ENCODE measurements at regions not wholly inside any gene's neighbourhood (a gene's known extent, or its start where the extent isn't known, plus 50 kb on each side); places are given as distances from the start of the nearest gene placed in this dataset.

- TF ChIP-seq, protein P1, sequence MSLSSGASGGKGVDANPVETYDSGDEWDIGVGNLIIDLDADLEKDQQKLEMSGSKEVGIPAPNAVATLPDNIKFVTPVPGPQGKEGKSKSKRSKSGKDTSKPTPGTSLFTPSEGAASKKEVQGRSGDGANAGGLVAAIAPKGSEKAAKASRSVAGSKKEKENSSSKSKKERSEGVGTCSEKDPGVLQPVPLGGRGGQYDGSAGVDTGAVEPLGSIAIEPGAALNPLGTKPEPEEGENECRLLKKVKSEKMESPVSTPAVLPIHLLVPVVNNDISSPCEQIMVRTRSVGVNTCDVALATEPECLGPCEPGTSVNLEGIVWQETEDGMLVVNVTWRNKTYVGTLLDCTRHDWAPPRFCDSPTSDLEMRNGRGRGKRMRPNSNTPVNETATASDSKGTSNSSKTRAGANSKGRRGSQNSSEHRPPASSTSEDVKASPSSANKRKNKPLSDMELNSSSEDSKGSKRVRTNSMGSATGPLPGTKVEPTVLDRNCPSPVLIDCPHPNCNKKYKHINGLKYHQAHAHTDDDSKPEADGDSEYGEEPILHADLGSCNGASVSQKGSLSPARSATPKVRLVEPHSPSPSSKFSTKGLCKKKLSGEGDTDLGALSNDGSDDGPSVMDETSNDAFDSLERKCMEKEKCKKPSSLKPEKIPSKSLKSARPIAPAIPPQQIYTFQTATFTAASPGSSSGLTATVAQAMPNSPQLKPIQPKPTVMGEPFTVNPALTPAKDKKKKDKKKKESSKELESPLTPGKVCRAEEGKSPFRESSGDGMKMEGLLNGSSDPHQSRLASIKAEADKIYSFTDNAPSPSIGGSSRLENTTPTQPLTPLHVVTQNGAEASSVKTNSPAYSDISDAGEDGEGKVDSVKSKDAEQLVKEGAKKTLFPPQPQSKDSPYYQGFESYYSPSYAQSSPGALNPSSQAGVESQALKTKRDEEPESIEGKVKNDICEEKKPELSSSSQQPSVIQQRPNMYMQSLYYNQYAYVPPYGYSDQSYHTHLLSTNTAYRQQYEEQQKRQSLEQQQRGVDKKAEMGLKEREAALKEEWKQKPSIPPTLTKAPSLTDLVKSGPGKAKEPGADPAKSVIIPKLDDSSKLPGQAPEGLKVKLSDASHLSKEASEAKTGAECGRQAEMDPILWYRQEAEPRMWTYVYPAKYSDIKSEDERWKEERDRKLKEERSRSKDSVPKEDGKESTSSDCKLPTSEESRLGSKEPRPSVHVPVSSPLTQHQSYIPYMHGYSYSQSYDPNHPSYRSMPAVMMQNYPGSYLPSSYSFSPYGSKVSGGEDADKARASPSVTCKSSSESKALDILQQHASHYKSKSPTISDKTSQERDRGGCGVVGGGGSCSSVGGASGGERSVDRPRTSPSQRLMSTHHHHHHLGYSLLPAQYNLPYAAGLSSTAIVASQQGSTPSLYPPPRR (CRISPR knock-in tag; IDR thresholded peaks at IDR 0.05; ENCODE audit: borderline replicate concordance), result no peak
These were observed 165.8 kb upstream of the LRIG3 start (continued) for GRCh38 chr12:59086126-59086525.

- H3K9me3 ChIP-seq (ENCODE audit: low read length), result no peaks in the 10 kb centered on the region
- H3K4me3 ChIP-seq (replicated peaks in 1 of 3; ENCODE audit: insufficient read depth in 1 of 3, low read depth in 2 of 3, low read length in 3 of 3), result no peak overlapping the region
- no peak overlapping the region for H3K27ac ChIP-seq (ENCODE audit: extremely low read length, insufficient read depth, low read length)
- POLR2A ChIA-PET, result no interaction called here
- H3K36me3 ChIP-seq (replicated peaks in 1 of 2; ENCODE audit: control insufficient read depth in 1 of 2, insufficient read depth in 2 of 2, low read length in 2 of 2), result no peaks in the 10 kb centered on the region
- no peaks in the 10 kb centered on the region for H3K4me1 ChIP-seq (ENCODE audit: insufficient read depth, low read length)
- H3K4me2 ChIP-seq (ENCODE audit: low read depth, low read length), result no peak overlapping the region
- no TSS peak for BruUV-seq (replicated peaks)
- FAIRE-seq (no peak), DNase-seq (ENCODE audit: low spot score) (no peak), ATAC-seq (no peak)
- TF ChIP-seq DMAP1 (CRISPR knock-in tag; IDR thresholded peaks at IDR 0.05) (no peak), ZNF460 (CRISPR knock-in tag; IDR thresholded peaks at IDR 0.05; ENCODE audit: borderline replicate concordance) (no peak), STAG1 (CRISPR knock-in tag; IDR thresholded peaks at IDR 0.05) (no peak), ZNF816 (CRISPR knock-in tag; IDR thresholded peaks at IDR 0.05; ENCODE audit: borderline replicate concordance) (no peak), SPEN (CRISPR knock-in tag; IDR thresholded peaks at IDR 0.05; ENCODE audit: low read depth) (no peak)
- in situ Hi-C loops (cut with HindIII; ENCODE audit: extremely low pct_ligation_motif_present, low pct_unique_long_range_greater_than_20kb), result no loop called here
- no peaks in the 10 kb centered on the region for H3K79me2 ChIP-seq (ENCODE audit: insufficient read depth, low read length)
- WGBS (ENCODE audit: low lambda C conversion rate), result 6% methylated on average over 3 of the region's 3 CpGs
- no peaks in the 10 kb centered on the region for H4K20me1 ChIP-seq (ENCODE audit: insufficient read depth, low read length)
- no peak overlapping the region for H3K9ac ChIP-seq (ENCODE audit: insufficient read depth, low read depth, low read length)
- H3K27me3 ChIP-seq (ENCODE audit: control insufficient read depth in 1 of 2, insufficient read depth in 2 of 2, low read length in 2 of 2), result no peaks in the 10 kb centered on the region
- intact Hi-C loops (cut with micrococcal nuclease; ENCODE audit: unreplicated experiment), result no loop called here
- CTCF ChIA-PET (ENCODE audit: low intra/inter-chr PET ratio, low total read pairs), result no interaction called here
- H2AFZ ChIP-seq (ENCODE audit: low read length), result no peak overlapping the region
These were observed 165.4 kb upstream of the LRIG3 start for GRCh38 chr12:59085690-59086089.

All from HepG2 (cell line).